ACC112 (cell line): ENCODE measurements at regions not wholly inside any gene's neighbourhood (a gene's known extent, or its start where the extent isn't known, plus 50 kb on each side); places are given as distances from the start of the nearest gene placed in this dataset.

Experiments used
- H2AFZ ChIP-seq: fragments of 200-600 bp; sonication (generic); one replicate; pipeline ENCODE4 v1.6.0; 2017; ENCODE audit warnings: antibody characterized with exemption, low read length; ENCODE audit not compliant: unreplicated experiment
- H3K27ac ChIP-seq: fragments of 200-600 bp; sonication (generic); 2 replicates; pipeline ENCODE4 v1.5.1; 2014; ENCODE audit warnings: low read depth, mild to moderate bottlenecking, antibody characterized with exemption, low read length, moderate library complexity
- H3K27me3 ChIP-seq: fragments of 200-600 bp; sonication (generic); 2 replicates; pipeline ENCODE4 v1.6.1; 2014; ENCODE audit warnings: mild to moderate bottlenecking, antibody characterized with exemption, low read length, moderate library complexity, mixed read lengths; ENCODE audit not compliant: insufficient read depth
- H3K36me3 ChIP-seq: fragments of 200-600 bp; sonication (generic); 2 replicates; pipeline ENCODE4 v1.6.1; 2016; ENCODE audit warnings: mild to moderate bottlenecking, antibody characterized with exemption, low read length, moderate library complexity, mixed read lengths; ENCODE audit not compliant: insufficient read depth
- H3K4me1 ChIP-seq: fragments of 200-600 bp; sonication (generic); one replicate; pipeline ENCODE4 v1.6.1; 2016; ENCODE audit warnings: low read length, mixed read lengths; ENCODE audit not compliant: insufficient read depth, unreplicated experiment, control insufficient read depth
- H3K4me3 ChIP-seq: fragments of 200-600 bp; sonication (generic); 2 replicates; pipeline ENCODE4 v1.5.1; 2014; ENCODE audit warnings: mild to moderate bottlenecking, low read depth, low read length
- H3K79me2 ChIP-seq: fragments of 200-600 bp; sonication (generic); one replicate; pipeline ENCODE4 v1.6.0; 2016; ENCODE audit warnings: low read length; ENCODE audit not compliant: control insufficient read depth, unreplicated experiment, insufficient read depth

- no peaks in the 10 kb centered on the region for H3K36me3 ChIP-seq
- H2AFZ ChIP-seq: no peak overlapping the region
- no peak overlapping the region for H3K27ac ChIP-seq
- no peaks in the 10 kb centered on the region for H3K27me3 ChIP-seq
- no peaks in the 10 kb centered on the region for H3K4me1 ChIP-seq
- peaks cover 8% of the 10 kb centered on the region for H3K79me2 ChIP-seq
- no peak overlapping the region for H3K4me3 ChIP-seq
Observed at GRCh38 chr7:112868609-112869008, 78.4 kb upstream of the TMEM168 start.

DNA sequence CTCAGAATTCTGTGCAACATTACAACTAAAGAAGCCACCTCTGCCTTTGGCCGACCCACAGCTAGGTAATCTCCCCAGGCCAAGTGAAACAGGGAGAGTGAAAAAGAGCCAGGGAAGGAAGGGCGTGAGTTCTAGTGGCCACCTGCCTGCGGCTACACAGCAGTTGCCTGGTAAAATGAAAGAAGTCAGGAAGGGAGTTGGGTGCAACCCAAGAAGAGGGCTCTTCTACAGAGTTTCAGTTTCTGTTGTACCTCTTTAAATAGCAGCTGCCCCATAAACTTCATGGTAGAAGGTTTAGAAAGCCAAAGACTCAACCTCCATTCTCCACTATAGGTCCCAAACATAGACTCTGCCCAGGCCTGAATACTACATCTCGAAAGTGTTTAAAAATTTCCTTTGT, 76.2 kb upstream of the TMEM168 start:
- no peak overlapping the region for H3K4me3 ChIP-seq
- H3K27ac ChIP-seq: no peak overlapping the region
- peaks cover 8% of the 10 kb centered on the region for H3K79me2 ChIP-seq

GRCh38 chr7:112864380-112864779, 74.2 kb upstream of the TMEM168 start:
- Histone ChIP-seq H3K27ac (no peak overlapping the region), H3K27me3 (no peaks in the 10 kb centered on the region), H3K79me2 (no peaks in the 10 kb centered on the region), H3K4me1 (no peaks in the 10 kb centered on the region), H2AFZ (no peak overlapping the region), H3K4me3 (no peak overlapping the region), H3K36me3 (0 out of 2 replicates have a peak, but pooled peaks cover 3% of the 10 kb centered on the region)

More for the DNA sequence above, 76.2 kb upstream of the TMEM168 start:
- H2AFZ ChIP-seq: no peak overlapping the region
- H3K36me3 ChIP-seq: 0 out of 2 replicates have a peak, but pooled peaks cover 3% of the 10 kb centered on the region
- H3K4me1 ChIP-seq: no peaks in the 10 kb centered on the region
- H3K27me3 ChIP-seq: no peaks in the 10 kb centered on the region

GRCh38 chr7:112858838-112859237, 68.6 kb upstream of the TMEM168 start:
- H3K79me2 ChIP-seq: no peaks in the 10 kb centered on the region
- no peaks in the 10 kb centered on the region for H3K4me1 ChIP-seq
- no peak overlapping the region for H3K27ac ChIP-seq
- H3K4me3 ChIP-seq: no peak overlapping the region
- H3K27me3 ChIP-seq: no peaks in the 10 kb centered on the region
- H2AFZ ChIP-seq: no peak overlapping the region
- H3K36me3 ChIP-seq: 0 out of 2 replicates have a peak, but pooled peaks cover 3% of the 10 kb centered on the region

DNA sequence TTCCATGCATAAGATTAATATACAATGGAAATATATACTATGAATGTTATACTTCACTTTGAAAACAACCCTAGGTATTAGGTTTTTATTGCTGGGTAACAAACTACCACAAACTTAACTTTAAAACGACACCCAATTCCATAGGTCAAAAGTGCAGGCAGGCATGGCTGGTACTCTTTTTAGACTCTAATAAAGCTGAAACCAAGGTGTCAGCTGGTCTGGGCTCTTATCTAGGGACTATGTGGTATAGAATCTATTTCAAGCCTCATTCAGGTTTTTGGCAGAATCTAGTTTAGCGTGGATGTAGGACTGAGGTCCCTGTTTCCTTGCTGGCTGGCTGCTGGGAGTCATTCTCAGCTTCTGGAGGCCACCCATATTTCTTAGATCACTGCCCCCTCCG, 65.0 kb upstream of the TMEM168 start:
- Histone ChIP-seq H2AFZ (no peak overlapping the region), H3K36me3 (peaks cover 7% of the 10 kb centered on the region; the same call in 1 of the 2 replicates), H3K27ac (no peak overlapping the region), H3K4me1 (no peaks in the 10 kb centered on the region), H3K4me3 (no peak overlapping the region), H3K79me2 (no peaks in the 10 kb centered on the region), H3K27me3 (no peaks in the 10 kb centered on the region)

DNA sequence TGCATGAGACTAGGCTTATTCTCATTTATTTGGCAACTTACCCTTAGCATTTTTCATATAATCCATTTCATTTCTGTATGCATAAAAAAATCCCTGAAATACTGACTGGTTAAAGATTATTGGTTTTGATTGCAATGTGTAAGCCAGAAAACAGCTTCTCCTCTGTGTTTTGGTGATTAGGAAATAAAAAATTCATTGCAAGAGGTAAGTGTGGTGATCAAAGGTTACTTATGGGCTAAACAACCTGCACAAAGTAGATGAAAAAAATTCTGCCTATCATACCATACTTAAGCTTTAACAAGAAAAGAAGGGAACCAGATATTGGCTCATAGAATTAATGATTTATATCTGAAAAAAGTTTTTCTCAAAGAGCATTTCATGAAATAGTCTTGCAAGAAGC, 64.0 kb upstream of the TMEM168 start:
- H3K27ac ChIP-seq: no peak overlapping the region
- H3K4me3 ChIP-seq: no peak overlapping the region
- H3K79me2 ChIP-seq: no peaks in the 10 kb centered on the region
- H2AFZ ChIP-seq: no peak overlapping the region
- peaks cover 7% of the 10 kb centered on the region; the same call in 1 of the 2 replicates for H3K36me3 ChIP-seq
- H3K27me3 ChIP-seq: no peaks in the 10 kb centered on the region
- no peaks in the 10 kb centered on the region for H3K4me1 ChIP-seq

- Histone ChIP-seq H3K27ac (no peak overlapping the region), H3K27me3 (no peaks in the 10 kb centered on the region), H3K4me3 (no peak overlapping the region), H2AFZ (no peak overlapping the region), H3K79me2 (no peaks in the 10 kb centered on the region), H3K4me1 (no peaks in the 10 kb centered on the region), H3K36me3 (peaks cover 7% of the 10 kb centered on the region; the same call in 1 of the 2 replicates)
Observed at GRCh38 chr7:112853422-112853821, 63.2 kb upstream of the TMEM168 start.

DNA sequence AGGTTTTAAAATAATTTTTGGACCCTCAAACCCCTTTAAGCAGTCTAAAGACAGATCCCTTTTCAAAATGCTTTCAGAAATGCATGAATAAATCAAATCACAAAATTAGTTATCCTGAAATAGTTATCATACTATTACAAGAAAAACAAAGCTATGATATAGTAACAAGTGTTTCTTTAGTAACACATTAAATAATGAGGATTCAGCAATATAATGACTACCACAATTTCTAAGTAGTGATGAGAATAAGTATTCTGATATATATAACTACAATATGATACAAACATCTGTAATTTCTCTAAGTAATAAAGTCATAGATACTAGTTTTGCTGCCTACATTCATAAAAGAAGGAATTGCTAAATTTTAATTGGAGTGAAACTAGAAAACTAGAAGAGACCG, 53.0 kb upstream of the TMEM168 start:
- Histone ChIP-seq H3K36me3 (no peaks in the 10 kb centered on the region), H3K79me2 (peaks cover 10% of the 10 kb centered on the region), H3K4me3 (no peak overlapping the region), H3K4me1 (no peaks in the 10 kb centered on the region), H3K27ac (no peak overlapping the region), H3K27me3 (no peaks in the 10 kb centered on the region), H2AFZ (no peak overlapping the region)
